Lower leg skin (tissue), 3 donors: ENCODE measurements at regions not wholly inside any gene's neighbourhood (a gene's known extent, or its start where the extent isn't known, plus 50 kb on each side); places are given as distances from the start of the nearest gene placed in this dataset.

Experiments
- CTCF ChIP-seq, 3 donors: fragments of 450-650 bp; IDR thresholded peaks; one replicate each; pipeline ENCODE4 v1.5.1; 2016; ENCODE audit warnings: antibody characterized with exemption in 3 of 3, mild to moderate bottlenecking in 3 of 3, moderate library complexity in 2 of 3
- POLR2A ChIP-seq, 2 donors: fragments of 450-650 bp; IDR thresholded peaks; one replicate each; pipeline ENCODE4 v1.6.1; 2016 to 2017; ENCODE audit warnings: antibody characterized with exemption in 2 of 2, mild to moderate bottlenecking in 1 of 2, moderate library complexity in 1 of 2

GRCh38 chr18:11392980-11393885 is 216.2 kb upstream of the SLC35G4 start:
- no peak for TF ChIP-seq CTCF (IDR thresholded peaks at IDR 0.05)
- TF ChIP-seq POLR2A (IDR thresholded peaks at IDR 0.05), result no peak
